Stomach (tissue), 8 donors: ENCODE measurements at regions not wholly inside any gene's neighbourhood (a gene's known extent, or its start where the extent isn't known, plus 50 kb on each side); places are given as distances from the start of the nearest gene placed in this dataset.
"Not testable (repeated sequence)": the region's sequence is repeated elsewhere in the genome, so short reads cannot be mapped to it uniquely, and the experiment has no call there.

ENCODE experiments used
- DNase-seq, 2 donors: peaks; one replicate each; pipeline versions ENCODE4 v3.0.0 to v3.0.0-alpha.2; 2013 to 2019
- H3K27ac ChIP-seq, 5 donors: fragments of 200-600 bp in 4 of 5; sonication (generic) in 4 of 5; one replicate each; pipeline ENCODE4 v1.5.1; 2013 to 2019; ENCODE audit warnings: mild to moderate bottlenecking in 1 of 5, moderate library complexity in 1 of 5
- H3K27me3 ChIP-seq, 3 donors: fragments of 200-600 bp; sonication (generic); one replicate each; pipeline ENCODE4 v1.5.1; 2017 to 2019; ENCODE audit warnings: mixed run types in 1 of 3
- H3K36me3 ChIP-seq, 4 donors: fragments of 200-600 bp; sonication (generic); 1 replicate in 3 of 4; 2 replicates in 1 of 4; pipeline ENCODE4 v1.5.1; 2016 to 2019
- H3K4me1 ChIP-seq, 4 donors: fragments of 200-600 bp; sonication (generic); one replicate each; pipeline ENCODE4 v1.5.1; 2016 to 2019
- H3K4me3 ChIP-seq, 4 donors: fragments of 200-600 bp; sonication (generic) in 3 of 4; one replicate each; pipeline ENCODE4 v1.5.1; 2016 to 2019; ENCODE audit warnings: mild to moderate bottlenecking in 1 of 4
- H3K9me3 ChIP-seq, 4 donors: fragments of 200-600 bp; sonication (generic); one replicate each; pipeline ENCODE4 v1.5.1; 2016 to 2019
- POLR2A ChIP-seq, 4 donors: fragments of 450-650 bp; IDR thresholded peaks; one replicate each; pipeline ENCODE4 v1.6.1; 2016; ENCODE audit warnings: antibody characterized with exemption in 4 of 4, control low read depth in 2 of 4, mild to moderate bottlenecking in 1 of 4, moderate library complexity in 1 of 4
- POLR2AphosphoS5 ChIP-seq, 3 donors: sonication (generic); formaldehyde crosslinking; IDR thresholded peaks; one replicate each; pipeline ENCODE4 v1.6.1; 2016; ENCODE audit warnings: antibody characterized with exemption in 3 of 3
- WGBS, 5 donors: extraction: QIAGEN DNeasy Blood & Tissue Kit in 3 of 5; methylation state at CpG; one replicate each; pipeline versions ENCODE4 v1.1.5 to v1.1.7; 2013 to 2018; 5-methylcytosine and 5-hydroxymethylcytosine counted together
- intact Hi-C: fragments of 100-400 bp; cut with DNase I; formaldehyde crosslinking; loops from one replicate; pipeline ENCODE4 v1.15.1; 2023; ENCODE audit warnings: low total_unique reads
- small RNA-seq, 4 donors: library from RNA; depleted of rRNA; stranded (forward); fragments of <200 nt; gene quantifications; one replicate each; pipeline ENCODE3, GENCODE V24; 2016
- donor health status: healthy with polysubstance abuse.
- donor health status: Bipolar disorder and iron deficiency.
- donor health status: healthy.

DNA sequence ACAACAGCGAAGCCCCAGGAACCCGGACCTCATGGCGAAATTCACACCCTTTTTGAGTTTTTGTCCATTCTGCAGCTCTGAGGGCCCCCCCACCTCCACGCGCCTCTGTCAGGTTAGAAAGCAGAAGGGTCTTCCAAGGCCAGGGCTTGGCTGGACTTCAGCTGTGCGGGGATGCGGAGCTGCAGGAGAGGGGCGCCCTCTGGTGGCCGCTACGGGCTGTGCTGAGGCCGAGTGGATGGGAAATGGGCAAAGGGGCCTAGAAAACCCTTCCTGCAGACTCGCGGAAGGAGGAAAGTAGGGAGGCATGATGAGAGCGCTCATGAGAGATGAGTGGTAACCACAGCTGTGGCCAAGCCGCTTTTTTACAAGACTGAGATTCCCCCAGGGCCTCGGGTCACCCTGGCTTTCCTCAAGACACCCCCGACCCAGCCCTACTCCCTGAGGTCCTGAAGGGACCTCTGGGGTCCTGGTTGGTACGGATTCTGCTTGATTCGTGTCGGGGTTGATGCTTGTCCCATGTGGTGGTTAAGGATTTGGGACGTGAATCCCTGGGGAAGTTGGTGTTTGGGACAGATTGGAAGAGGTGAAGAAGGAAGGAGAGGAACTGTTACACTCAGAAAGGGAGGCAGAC lies 126.8 kb downstream of the GOLGA8K start:
- 46% methylated on average over 3 of the region's 21 CpGs; no CpG with 5 or more reads in 4 of the 5 donors for WGBS, 5 donors
- H3K27ac ChIP-seq, H3K27me3 ChIP-seq, intact Hi-C loops, DNase-seq, H3K9me3 ChIP-seq, H3K36me3 ChIP-seq, H3K4me1 ChIP-seq, H3K4me3 ChIP-seq: not testable (repeated sequence)

- DNase-seq, intact Hi-C loops: not testable (repeated sequence)
- 79 to 100% (median 93%) methylated on average over 3 to 4 of the region's 7 CpGs for WGBS, 5 donors
Observed at GRCh38 chr15:32253958-32254357, 149.1 kb downstream of the GOLGA8K start.

DNA sequence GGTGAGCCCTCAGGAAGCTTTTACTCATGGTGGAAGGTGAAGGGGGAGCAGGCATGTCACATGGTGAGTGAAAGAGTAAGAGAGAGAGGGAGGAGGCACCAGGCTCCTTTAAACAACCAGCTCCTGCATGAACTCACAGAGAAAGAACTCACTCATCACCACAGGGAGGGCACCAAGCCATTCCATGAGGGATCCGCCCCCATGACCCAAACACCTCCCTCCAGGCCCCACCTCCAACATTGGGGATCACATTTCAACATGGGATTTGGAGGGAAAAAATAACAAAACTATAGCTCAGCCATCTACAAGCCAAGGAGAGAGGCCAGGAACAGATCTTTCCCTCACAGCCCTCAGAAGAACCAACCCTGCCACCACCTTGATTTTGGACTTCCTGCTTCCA lies 153.9 kb downstream of the GOLGA8K start:
- intact Hi-C loops, H3K9me3 ChIP-seq, H3K36me3 ChIP-seq, H3K27me3 ChIP-seq, DNase-seq, H3K27ac ChIP-seq, H3K4me3 ChIP-seq, H3K4me1 ChIP-seq: not testable (repeated sequence)
- 43 to 67% (median 53%) methylated on average over 1 of the region's 1 CpG; no CpG with 5 or more reads in 2 of the 5 donors for WGBS, 5 donors

More at GRCh38 chr15:32253958-32254357, 149.1 kb downstream of the GOLGA8K start:
- H3K27ac ChIP-seq, H3K9me3 ChIP-seq, H3K27me3 ChIP-seq, H3K4me1 ChIP-seq, H3K36me3 ChIP-seq, H3K4me3 ChIP-seq: not testable (repeated sequence)

DNA sequence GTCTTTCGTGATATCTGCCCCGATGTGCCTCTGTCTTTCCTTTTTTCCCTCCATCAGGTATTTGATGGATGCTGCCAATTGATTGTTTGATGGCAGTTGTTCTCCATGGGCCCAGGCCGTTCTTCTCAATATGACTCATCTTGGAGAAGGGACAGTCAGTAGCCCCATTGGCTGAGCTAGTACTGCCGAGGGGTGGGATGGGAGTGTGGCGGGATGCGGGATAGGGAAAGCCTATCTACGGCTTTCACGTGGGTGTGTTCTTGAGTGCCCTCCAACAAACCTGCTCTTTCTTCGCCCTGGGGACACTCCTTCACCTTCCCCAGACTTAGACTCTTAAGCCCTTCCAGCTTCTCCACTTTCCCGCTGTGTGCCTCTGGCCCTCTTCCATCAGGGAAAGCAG lies 159.4 kb downstream of the GOLGA8K start:
- no CpG with 5 or more reads among the region's 10 CpGs for WGBS, 5 donors
- intact Hi-C loops = not testable (repeated sequence)

GRCh38 chr15:32242780-32243528 lies 160.1 kb downstream of the GOLGA8K start:
- H3K27ac ChIP-seq, intact Hi-C loops, H3K4me3 ChIP-seq, H3K36me3 ChIP-seq, H3K9me3 ChIP-seq, H3K27me3 ChIP-seq, H3K4me1 ChIP-seq, DNase-seq: not testable (repeated sequence)
- WGBS, 5 donors = 88 to 95% (median 92%) methylated on average over 7 to 8 of the region's 14 CpGs

More for the DNA sequence above, 159.4 kb downstream of the GOLGA8K start:
- H3K4me3 ChIP-seq, H3K27me3 ChIP-seq, H3K9me3 ChIP-seq, H3K36me3 ChIP-seq, H3K4me1 ChIP-seq, DNase-seq, H3K27ac ChIP-seq: not testable (repeated sequence)

GRCh38 chr15:32227410-32228114 lies 175.5 kb downstream of the GOLGA8K start:
- DNase-seq, intact Hi-C loops: not testable (repeated sequence)

GRCh38 chr15:32222716-32223115 lies 180.4 kb downstream of the GOLGA8K start:
- TF ChIP-seq POLR2A (IDR thresholded peaks at IDR 0.05) (no peak), POLR2AphosphoS5 (IDR thresholded peaks at IDR 0.05) (no peak)
- intact Hi-C loops = no loop called here
- H3K36me3 ChIP-seq = no peaks in the 10 kb centered on the region
- H3K27ac ChIP-seq = no peak overlapping the region
- no peak overlapping the region for H3K4me3 ChIP-seq
- H3K4me1 ChIP-seq = no peaks in the 10 kb centered on the region
- 88 to 100% (median 95%) methylated on average over 1 of the region's 1 CpG for WGBS, 5 donors
- H3K27me3 ChIP-seq = no peaks in the 10 kb centered on the region
- H3K9me3 ChIP-seq = peaks cover 0 to 36% (median 16%) of the 10 kb centered on the region in 4 donors
- DNase-seq = no peak

More at GRCh38 chr15:32227410-32228114, 175.5 kb downstream of the GOLGA8K start:
- H3K4me1 ChIP-seq, H3K27ac ChIP-seq, H3K27me3 ChIP-seq, H3K4me3 ChIP-seq, H3K9me3 ChIP-seq, H3K36me3 ChIP-seq: not testable (repeated sequence)
- WGBS, 5 donors = 49 to 83% (median 60%) methylated on average over 1 to 2 of the region's 2 CpGs; no CpG with 5 or more reads in 2 of the 5 donors

Small RNA genes in the stretch of these regions (small RNA-seq; reads per million reads assigned to genes)
- 0 reads per million in 4 donors for gene RNU6-18P
